ENCODE measurements at regions not wholly inside any gene's neighbourhood (a gene's known extent, or its start where the extent isn't known, plus 50 kb on each side); places are given as distances from the start of the nearest gene placed in this dataset.

DNA sequence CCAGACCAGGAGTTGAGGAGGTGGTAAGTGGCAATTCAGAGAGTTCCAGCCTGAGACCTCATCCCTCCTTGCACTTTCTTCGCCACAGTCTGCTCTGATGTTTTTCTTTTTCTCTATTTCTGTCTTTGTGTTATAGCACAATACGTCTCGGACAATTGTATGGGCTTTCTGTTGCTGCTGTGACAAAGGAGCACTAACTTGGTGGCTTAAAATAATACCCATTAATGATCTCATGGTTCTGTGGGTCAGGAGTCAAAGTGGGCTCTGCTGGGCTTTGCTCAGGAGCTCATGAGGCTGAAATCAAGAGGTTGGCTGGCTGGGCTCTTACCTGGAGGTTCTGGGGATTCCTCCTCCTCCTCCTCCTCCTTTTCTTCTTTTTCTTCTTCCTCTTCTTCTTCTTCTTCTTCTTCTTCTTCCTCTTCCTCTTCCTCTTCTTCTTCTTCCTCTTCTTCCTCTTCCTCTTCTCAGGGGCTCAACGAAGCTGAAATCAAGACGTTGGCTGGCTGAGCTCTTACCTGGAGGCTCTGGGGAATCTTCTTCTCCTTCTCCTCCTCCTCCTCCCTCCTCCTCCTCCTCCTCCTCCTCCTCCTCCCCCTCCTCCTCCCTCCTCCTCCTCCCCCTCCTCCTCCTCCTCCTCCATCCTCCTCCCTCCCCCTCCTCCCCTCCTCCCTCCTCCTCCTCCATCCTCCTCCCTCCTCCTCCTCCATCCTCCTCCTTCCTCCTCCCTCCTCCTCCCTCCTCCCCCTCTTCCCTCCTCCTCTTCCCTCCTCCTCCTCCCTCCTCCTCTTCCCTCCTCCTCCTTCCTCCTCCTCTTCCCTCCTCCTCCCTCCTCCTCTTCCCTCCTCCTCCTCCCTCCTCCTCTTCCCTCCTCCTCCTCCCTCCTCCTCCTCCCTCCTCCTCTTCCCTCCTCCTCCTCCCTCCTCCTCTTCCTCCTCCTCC is 104.0 kb downstream of the GATA6 start:
- TF ChIP-seq POLR2A (IDR thresholded peaks at IDR 0.05) (no peak), POLR2AphosphoS5 (IDR thresholded peaks at IDR 0.05) (no peak)
- TF ChIP-seq, protein P1, sequence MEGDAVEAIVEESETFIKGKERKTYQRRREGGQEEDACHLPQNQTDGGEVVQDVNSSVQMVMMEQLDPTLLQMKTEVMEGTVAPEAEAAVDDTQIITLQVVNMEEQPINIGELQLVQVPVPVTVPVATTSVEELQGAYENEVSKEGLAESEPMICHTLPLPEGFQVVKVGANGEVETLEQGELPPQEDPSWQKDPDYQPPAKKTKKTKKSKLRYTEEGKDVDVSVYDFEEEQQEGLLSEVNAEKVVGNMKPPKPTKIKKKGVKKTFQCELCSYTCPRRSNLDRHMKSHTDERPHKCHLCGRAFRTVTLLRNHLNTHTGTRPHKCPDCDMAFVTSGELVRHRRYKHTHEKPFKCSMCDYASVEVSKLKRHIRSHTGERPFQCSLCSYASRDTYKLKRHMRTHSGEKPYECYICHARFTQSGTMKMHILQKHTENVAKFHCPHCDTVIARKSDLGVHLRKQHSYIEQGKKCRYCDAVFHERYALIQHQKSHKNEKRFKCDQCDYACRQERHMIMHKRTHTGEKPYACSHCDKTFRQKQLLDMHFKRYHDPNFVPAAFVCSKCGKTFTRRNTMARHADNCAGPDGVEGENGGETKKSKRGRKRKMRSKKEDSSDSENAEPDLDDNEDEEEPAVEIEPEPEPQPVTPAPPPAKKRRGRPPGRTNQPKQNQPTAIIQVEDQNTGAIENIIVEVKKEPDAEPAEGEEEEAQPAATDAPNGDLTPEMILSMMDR (IDR thresholded peaks at IDR 0.05), result no peak
